HG03521 (cell line): ENCODE measurements at regions not wholly inside any gene's neighbourhood (a gene's known extent, or its start where the extent isn't known, plus 50 kb on each side); places are given as distances from the start of the nearest gene placed in this dataset.
"Not testable (repeated sequence)": the region's sequence is repeated elsewhere in the genome, so short reads cannot be mapped to it uniquely, and the experiment has no call there.

ENCODE experiments used
- ATAC-seq: cut with Tn5 transposase; IDR thresholded peaks from one replicate; pipeline ENCODE4 v1.9.1; 2021; ENCODE audit warnings: mild to moderate bottlenecking, moderate library complexity; ENCODE audit not compliant: unreplicated experiment

DNA sequence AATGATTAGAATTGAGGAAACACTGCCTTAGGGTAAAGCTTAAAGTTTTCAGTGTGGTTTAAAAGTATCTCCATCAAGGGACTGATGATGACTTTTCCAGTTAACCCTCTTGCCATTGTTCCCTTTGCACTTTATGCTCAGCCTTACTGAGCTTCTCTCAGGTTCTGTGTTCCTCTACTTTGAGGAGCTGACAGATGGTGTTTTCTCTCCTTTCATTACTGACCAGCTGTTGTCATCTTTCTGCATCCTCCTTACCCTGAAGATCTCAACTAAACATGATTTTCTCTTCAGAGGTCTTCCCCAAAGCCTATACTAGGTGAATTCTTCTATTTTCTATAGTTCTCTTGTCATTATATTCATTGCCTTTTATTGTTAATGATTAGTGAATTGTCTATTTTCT is 475.6 kb upstream of the SYNCRIP start:
- ATAC-seq: no peak

DNA sequence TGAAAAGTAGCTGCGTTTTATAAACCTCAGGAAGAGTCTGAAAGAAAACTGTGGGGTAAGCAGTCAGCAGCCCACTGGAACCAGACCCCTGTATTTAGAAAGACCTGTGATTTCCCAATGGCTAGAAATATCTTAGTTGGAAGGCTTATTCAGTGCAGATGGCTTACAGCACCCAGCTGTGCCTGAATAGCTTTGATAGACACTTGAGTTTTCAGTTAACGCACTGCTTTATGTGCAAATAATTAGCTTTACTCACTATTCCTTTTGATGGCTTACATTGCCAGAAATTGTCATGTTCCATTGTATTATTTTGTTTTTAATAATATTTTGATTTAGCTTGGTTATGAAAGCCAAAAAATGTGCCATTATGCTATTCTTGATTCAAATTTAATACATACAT is 465.3 kb upstream of the SYNCRIP start:
- ATAC-seq: no peak

DNA sequence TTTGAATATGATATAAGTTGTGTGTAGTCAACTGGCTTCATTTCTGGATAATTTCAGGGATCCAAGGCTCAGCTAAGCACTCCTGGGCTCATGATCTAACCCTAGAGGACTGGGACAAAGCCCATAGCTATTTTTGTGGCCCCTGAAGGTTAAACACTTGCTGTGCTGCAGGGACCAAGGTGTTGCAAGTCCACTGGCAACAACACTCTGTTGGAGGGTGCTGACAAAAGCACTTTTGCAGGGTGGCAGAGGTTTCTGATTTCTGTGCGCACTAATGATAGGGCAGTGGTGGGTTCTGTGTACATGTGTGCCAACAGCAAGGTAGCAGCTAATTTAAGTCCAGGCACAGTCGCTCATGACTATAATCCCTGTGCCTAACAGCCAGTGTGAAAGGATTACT is 445.3 kb upstream of the SYNCRIP start:
- no peak for ATAC-seq

DNA sequence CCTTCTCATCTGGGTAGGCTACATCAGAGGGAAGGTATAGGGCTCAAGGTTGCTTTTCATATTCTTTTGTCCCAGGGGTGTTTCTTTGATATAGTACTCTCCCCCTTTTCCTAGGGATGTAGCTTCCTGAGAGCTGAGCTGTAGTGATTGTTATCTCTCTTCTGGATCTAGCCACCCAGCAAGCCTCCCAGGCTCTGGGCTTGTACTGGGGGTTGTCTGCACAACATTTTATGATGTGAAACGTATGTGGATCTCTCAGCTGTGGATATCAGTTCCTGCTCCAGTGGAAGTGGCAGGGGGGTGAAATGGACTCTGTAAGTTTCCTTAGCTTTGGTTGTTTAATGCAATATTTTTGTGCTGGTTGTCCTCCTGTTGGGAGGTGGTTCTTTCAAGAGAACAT is 437.3 kb upstream of the SYNCRIP start:
- ATAC-seq: no peak

DNA sequence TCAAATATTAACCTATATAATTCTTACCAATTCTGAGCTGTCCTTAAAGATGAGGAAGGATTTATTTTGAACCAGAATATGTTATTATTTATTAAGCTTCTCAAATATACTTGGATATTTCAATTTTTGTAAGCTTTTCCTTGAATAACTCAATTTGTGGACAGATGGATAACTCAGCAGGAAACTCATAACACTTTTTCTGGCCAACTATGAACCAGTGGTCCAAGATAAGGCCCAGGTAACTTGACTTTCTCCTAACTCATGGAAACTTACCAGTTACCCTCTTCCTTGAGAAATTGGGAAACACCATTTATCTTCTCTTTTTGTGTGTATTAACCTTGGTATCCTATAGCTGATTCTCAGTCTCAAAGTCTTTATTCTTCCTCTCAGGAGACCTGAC is 427.5 kb upstream of the SYNCRIP start:
- no peak for ATAC-seq

DNA sequence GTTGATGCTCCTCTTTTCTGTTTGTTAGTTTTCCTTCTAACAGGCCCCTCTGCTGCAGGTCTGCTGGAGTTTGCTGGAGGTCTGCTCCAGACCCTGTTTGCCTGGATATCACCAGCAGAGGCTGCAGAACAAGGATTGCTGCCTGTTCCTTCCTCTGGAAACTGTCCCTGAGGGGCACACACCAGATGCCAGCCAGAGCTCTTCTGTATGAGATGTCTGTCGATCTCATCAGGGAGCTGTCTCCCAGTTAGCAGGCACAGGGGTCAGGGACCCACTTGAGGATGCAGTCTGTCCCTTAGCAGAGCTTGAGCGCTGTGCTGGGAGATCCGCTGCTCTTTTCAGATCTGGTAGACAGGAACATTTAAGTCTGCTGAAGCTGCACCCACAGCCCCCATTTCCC is 422.3 kb upstream of the SYNCRIP start:
- ATAC-seq: not testable (repeated sequence)

DNA sequence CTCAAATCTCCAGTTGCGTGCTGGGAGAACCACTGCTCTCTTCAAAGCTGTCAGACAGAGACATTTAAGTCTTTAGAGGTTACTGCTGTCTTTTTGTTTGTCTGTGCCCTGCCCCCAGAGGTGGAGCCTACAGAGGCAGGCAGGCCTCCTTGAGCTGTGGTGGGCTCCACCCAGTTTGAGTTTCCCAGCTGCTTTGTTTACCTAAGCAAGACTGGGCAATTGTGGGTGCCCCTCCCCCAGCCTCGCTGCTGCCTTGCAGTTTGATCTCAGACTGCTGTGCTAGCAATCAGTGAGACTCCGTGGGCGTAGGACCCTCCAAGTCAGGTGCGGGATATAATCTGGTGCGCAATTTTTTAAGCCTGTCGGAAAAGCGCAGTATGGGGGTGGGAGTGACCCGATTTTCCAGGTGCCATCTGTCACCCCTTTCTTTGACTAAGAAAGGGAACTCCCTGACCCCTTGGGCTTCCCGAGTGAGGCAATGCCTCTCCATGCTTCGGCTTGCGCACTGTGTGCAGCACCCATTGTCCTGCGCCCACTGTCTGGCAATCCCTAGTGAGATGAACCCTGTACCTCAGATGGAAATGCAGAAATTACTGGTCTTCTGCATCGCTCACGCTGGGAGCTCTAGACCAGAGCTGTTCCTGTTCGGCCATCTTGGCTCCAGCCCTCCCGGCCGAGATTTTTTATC is 414.8 kb upstream of the SYNCRIP start:
- not testable (repeated sequence) for ATAC-seq

DNA sequence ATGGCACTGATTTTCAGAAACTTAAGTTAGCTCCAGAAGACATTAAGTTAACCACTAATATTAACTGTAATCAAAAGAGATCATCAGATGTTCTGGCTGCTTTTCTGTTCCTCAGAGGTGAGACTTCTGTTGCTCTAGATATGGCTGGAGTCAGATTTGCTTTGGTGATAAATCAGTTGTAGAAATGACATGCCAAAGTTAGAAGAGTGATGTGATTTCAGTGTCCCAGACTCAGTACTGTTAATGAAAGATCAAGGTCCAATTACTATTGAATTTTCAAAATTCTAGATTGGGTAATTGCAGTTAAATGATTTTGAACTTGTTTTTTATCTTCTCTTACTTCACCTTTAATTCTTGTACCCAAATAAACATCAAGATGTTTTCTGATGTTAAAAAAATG is 402.4 kb upstream of the SYNCRIP start:
- no peak for ATAC-seq

DNA sequence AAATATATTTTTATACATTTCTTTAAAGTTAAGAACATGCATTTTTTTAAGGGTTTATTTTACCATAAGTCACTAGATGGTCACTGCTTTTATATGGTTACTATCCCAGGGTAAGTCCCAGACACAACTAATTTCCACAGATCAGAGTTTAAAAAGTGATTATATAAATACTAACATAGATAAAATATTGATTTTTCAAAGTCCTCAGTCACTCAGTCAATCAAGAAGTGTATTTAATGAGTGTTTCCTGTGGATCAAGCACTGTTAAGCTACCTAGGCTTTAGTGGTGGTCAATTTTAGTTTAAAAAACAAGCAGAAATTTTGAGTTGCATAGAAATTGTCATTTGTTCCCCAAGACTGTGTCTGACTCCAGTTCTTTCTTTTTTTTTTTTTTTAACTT is 399.5 kb upstream of the SYNCRIP start:
- ATAC-seq: no peak

DNA sequence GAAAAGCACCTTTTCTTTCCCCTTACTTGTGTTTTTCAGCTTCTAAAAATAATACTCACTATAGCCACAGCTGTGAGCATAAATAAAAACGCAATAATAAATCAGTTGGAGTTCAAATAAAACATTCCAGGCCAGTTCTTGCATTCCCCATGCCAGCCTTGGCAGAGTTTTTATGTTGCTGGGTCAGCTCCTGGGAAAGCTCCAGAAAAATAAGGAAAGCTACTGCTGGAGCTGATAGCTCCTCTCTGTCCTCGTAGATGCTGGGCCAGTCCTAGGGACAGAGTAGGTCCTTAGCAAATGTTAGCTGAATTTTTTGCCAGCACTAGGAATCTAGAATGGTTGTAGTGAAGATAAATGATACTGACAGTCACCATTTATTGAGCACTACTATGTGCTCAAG is 389.0 kb upstream of the SYNCRIP start:
- no peak for ATAC-seq

DNA sequence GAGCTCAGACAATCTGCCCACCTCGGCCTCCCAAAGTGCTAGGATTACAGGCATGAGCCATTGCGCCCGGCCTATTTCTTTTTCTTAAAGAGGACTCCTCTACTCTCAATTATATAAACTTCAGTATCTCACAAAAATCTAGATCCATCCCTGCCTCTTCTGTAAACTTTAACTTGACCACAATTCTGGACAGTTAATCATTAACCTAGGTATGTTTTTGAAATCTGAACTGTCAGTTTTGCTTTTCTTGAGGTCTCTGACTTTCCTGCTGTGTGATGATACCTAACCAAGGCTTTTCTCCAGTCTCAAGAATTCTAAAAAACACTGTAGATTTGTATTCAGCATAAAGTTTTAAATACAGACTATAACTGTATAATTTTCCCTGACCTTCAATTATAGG is 388.2 kb upstream of the SYNCRIP start:
- no peak for ATAC-seq

DNA sequence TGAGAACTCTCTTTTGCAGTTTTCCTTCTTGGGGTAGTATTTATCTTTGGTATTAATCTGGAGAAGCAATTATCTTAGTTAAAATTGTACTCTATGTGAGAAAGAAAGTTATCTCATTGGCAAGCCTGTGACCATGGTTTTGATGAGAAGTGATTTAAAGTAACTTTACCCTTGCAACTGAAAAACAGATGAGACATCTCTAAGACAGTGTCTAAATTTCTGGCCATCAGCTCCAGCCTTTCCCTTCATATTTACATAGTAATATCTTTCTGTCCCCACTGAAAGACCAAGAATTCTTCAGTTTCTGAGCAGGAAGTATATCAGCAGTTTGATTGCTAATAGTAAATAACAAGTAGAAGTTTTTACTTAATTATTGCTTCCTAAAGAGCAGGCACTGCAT is 386.1 kb upstream of the SYNCRIP start:
- no peak for ATAC-seq

DNA sequence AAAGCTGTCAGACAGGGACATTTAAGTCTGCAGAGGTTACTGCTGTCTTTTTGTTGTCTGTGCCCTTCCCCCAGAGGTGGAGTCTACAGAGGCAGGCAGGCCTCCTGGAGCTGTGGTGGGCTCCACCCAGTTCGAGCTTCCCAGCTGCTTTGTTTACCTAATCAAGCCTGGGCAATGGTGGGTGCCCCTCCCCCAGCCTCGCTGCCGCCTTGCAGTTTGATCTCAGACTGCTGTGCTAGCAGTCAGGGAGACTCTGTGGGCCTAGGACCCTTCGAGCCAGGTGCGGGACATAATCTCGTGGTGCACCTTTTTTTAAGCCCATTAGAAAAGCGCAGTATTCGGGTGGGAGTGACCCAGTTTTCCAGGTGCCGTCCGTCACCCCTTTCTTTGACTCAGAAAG is 384.2 kb upstream of the SYNCRIP start:
- ATAC-seq: not testable (repeated sequence)

DNA sequence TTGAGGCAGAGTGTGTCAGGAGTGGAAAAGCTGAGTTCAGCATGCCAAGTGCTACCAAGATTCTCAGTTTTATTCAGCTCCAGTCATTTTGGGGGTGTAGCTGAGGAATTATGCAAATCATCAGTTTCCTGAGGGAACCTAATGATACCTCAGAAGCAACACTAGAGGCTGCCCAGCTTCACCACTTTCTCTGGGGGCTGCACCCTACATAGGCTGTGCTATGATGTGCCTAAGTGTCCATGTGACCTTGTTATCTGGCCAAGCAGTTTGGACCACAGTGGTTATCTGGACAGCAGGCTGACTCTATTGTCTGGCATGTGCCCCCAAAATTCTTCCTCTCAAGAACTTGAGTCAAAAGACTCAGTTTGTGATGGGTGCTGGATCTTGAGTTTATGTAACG is 374.6 kb upstream of the SYNCRIP start:
- ATAC-seq: no peak

DNA sequence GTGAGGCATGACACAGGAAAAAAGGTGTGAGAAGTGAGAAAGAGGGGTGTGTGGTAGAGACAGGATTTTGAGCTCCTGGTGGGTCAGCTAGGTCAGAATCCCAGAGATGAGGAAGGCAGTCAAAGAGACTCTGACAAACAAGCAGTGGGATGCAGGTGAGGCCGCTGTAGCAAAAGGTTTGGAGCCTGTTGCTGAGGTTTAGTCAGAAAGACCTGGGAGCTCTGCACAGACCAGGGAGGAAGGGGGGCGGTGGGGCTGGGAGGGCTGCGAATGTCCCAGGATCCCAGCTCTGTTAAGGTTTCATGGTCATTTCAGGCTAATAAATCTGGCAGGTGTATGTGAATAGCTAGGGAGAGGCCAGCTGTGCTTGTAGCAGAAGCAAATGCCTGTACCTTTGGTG is 373.9 kb upstream of the SYNCRIP start:
- no peak for ATAC-seq

DNA sequence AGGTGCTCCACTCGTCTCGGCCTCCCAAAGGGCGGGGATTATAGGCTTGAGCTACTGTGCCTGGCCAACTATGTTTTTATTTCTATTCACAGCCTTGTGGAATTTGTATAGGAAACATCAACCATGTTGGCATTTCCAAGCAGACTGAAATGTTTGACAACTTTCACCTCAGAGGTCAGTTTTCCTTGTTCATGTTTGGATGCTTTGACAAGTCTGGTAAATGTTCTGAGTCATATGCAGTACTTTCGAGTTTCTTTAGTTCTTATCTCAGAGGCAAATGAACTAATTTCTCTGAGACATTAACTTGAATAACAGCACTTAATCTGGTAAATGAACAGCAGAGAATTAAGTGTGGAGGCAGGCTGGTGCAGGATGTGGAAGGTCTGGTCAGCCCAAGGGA is 373.4 kb upstream of the SYNCRIP start:
- no peak for ATAC-seq

DNA sequence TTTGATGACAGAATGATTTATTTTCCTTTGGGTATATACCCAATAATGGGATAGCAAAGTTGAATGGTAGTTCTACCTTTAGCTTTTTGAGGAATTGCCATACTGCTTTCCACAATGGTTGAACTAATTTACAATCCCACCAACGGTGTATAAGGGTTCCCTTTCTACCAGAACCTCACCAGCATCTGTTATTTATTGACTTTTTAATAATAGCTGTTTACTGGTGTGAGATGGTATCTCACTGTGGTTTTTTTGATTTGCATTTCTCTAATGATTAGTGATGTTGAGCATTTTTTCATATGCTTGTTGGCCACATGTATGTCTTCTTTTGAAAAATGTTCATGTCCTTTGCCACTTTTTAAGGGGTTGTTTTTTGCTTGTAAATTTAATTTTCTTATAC is 370.3 kb upstream of the SYNCRIP start:
- not testable (repeated sequence) for ATAC-seq

DNA sequence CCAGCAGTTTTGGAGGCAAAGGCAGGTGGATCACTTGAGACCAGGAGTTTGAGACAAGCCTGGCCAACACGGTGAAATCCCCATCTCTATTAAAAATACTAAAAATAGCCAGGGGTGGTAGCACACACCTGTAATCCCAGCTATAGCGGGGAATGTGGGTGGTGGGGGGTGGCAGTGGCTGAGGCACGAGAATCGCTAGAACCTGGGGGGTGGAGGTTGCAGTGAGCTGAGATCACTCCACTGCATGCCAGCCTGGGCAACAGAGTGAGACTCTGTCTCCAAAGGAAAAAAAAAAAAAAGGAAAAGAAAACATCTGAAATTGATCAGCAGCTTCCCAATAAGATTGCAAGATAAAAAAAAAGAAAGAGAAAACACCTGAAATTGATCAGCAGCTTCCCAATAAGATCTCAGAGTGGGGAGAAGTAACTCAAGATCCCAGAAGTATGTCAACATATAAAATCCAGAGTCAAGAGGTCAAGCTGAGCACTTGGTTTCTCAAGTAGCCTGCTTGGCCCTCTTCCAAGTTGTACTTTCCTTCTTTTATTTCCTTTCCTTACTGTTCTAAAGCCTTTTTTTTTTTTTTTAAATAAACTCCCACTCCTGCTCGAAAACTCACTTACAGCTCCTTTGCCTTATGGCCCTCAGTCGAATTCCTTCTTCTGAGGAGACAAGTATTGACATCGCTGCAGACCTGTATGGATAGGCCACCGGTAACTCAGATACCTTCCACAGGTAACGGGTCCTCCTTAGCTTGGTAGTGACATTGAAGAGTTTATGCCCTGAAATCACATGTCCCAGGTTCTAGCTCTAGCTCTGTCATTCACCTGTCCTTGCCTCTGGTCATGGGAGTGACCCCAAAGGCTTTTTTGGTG is 368.5 kb upstream of the SYNCRIP start:
- ATAC-seq: no peak

DNA sequence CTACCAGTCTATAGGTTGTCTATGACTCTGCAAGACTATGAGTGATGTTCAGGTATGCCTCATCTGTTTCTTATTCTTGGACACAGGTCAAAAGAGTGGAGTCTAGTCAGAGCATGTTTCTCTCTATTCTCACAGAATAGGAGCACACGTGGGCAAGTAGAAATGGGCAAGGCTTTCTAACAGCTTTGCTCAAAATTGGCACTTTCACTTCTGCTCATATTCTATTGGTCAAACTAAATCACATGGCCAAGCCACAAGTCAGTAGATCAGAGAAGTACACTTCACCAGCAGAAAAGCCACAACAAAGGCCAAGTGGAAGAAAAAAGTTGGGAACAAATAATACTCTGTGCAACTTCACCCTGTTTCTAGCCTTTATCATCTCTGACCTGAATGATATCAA is 354.5 kb upstream of the SYNCRIP start:
- ATAC-seq: peak; percentile 50

DNA sequence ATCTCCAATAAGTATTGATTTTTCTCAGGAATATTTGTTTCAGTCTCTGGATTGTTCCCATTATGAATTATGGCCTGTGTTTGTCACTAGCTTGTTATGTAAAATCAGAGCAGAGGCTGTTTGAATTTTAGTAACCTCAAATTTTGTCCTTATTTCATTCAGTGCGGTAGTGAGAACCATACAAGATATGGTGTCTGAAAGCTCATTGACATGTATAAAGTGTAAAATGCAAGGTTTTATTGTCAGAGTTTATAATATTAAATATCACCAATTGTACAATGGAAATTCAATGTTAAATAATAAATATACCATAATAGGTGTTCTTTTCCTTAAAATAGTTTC is 353.3 kb upstream of the SYNCRIP start:
- no peak for ATAC-seq

DNA sequence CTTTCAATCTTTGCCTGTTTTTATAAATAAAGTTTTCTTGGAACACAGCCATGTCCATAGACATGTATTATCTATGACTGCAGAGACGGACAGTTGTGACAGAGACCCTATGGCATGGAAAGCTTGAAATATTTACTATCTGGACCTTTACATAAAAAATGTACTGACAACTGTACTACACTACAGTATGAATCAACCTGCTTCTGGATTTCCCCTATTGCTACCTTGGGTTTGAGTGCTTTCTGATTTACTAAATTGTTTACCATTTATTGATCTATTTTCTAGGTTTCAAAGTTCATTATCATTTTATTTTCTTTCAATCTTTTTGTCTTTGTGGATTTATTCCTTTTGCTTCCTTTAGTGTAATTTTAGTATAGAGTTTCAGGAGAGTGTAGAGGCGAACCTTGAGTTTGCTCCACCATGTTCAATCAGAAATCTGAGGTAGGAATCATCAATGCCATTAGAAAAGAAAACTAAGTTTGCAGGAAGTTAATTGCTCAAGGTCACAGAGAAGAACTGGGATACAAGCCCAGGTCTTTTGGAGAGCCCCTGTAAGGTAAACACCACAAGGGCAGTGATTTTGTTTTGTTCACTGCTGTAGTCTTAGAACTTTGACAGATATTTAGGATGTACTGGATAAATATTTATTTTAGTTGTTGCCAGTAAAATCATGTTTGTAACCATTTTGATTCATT is 352.8 kb upstream of the SYNCRIP start:
- no peak for ATAC-seq

DNA sequence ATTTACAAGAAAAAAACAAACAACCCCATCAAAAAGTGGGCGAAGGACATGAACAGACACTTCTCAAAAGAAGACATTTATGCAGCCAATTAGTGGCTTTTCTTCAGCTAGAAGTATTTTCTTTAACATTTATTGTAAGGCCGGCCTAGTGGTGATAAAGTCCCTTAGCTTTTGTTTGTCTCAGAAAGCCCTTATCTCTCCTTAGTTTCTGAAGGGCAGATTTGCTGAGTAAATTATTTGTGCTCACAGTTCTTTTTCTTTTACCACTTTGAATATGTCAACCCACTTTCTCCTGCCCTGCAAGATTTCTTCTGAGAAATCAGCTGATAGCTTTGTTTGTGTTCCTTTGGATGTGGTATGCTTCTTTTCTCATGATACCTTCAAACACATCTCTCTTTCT is 344.0 kb upstream of the SYNCRIP start:
- ATAC-seq: no peak
